Suprapubic skin (tissue), 4 donors: ENCODE measurements at regions not wholly inside any gene's neighbourhood (a gene's known extent, or its start where the extent isn't known, plus 50 kb on each side); places are given as distances from the start of the nearest gene placed in this dataset.

Experiments used
- DNase-seq, 2 donors: peaks; one replicate each; pipeline ENCODE4 v3.0.0-alpha.2; 2019; ENCODE audit warnings: low spot score in 2 of 2
- H3K27ac ChIP-seq: fragments of 200-600 bp; sonication (generic); one replicate; pipeline ENCODE4 v1.5.1; 2019
- H3K27me3 ChIP-seq: fragments of 200-600 bp; sonication (generic); one replicate; pipeline ENCODE4 v1.5.1; 2019
- H3K36me3 ChIP-seq: fragments of 200-600 bp; sonication (generic); one replicate; pipeline ENCODE4 v1.5.1; 2019
- H3K4me1 ChIP-seq: fragments of 200-600 bp; sonication (generic); one replicate; pipeline ENCODE4 v1.5.1; 2019
- H3K4me3 ChIP-seq: fragments of 200-600 bp; sonication (generic); one replicate; pipeline ENCODE4 v1.5.1; 2019; ENCODE audit warnings: mild to moderate bottlenecking
- H3K9me3 ChIP-seq: fragments of 200-600 bp; sonication (generic); one replicate; pipeline ENCODE4 v1.5.1; 2019
- EP300 ChIP-seq: sonication (generic); formaldehyde crosslinking; IDR thresholded peaks from one replicate; pipeline ENCODE4 v1.6.1; 2017; ENCODE audit warnings: antibody characterized with exemption
- POLR2A ChIP-seq, 2 donors: fragments of 450-650 bp; IDR thresholded peaks; one replicate each; pipeline ENCODE4 v1.6.1; 2017; ENCODE audit warnings: antibody characterized with exemption in 2 of 2, mild to moderate bottlenecking in 2 of 2, moderate library complexity in 2 of 2
- POLR2AphosphoS5 ChIP-seq, 3 donors: sonication (generic); formaldehyde crosslinking; IDR thresholded peaks; one replicate each; pipeline ENCODE4 v1.6.1; 2017; ENCODE audit warnings: antibody characterized with exemption in 3 of 3
- WGBS: methylation state at CpG from one replicate; pipeline ENCODE4 v1.1.5; 2018; 5-methylcytosine and 5-hydroxymethylcytosine counted together
- TF ChIP-seq, protein P1 (sequence below), 2 donors: fragments of 200-600 bp in 1 of 2; fragments of 450-650 bp in 1 of 2; sonication (generic) in 1 of 2; IDR thresholded peaks; one replicate each; pipeline ENCODE4 v1.5.1; 2016 to 2019; ENCODE audit warnings: antibody characterized with exemption in 2 of 2, mild to moderate bottlenecking in 1 of 2, moderate library complexity in 1 of 2

- H3K27ac ChIP-seq: no peak overlapping the region
- H3K4me1 ChIP-seq: no peaks in the 10 kb centered on the region
- H3K9me3 ChIP-seq: no peaks in the 10 kb centered on the region
- TF ChIP-seq, protein P1, sequence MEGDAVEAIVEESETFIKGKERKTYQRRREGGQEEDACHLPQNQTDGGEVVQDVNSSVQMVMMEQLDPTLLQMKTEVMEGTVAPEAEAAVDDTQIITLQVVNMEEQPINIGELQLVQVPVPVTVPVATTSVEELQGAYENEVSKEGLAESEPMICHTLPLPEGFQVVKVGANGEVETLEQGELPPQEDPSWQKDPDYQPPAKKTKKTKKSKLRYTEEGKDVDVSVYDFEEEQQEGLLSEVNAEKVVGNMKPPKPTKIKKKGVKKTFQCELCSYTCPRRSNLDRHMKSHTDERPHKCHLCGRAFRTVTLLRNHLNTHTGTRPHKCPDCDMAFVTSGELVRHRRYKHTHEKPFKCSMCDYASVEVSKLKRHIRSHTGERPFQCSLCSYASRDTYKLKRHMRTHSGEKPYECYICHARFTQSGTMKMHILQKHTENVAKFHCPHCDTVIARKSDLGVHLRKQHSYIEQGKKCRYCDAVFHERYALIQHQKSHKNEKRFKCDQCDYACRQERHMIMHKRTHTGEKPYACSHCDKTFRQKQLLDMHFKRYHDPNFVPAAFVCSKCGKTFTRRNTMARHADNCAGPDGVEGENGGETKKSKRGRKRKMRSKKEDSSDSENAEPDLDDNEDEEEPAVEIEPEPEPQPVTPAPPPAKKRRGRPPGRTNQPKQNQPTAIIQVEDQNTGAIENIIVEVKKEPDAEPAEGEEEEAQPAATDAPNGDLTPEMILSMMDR (IDR thresholded peaks at IDR 0.05): no peak
- no peak for TF ChIP-seq EP300
- TF ChIP-seq POLR2AphosphoS5 (IDR thresholded peaks at IDR 0.05): no peak
- no peak for TF ChIP-seq POLR2A (IDR thresholded peaks at IDR 0.05)
- no peaks in the 10 kb centered on the region for H3K36me3 ChIP-seq
- DNase-seq: no peak
- 84% methylated on average over 6 of the region's 6 CpGs for WGBS
- no peaks in the 10 kb centered on the region for H3K27me3 ChIP-seq
- no peak overlapping the region for H3K4me3 ChIP-seq
Observed at GRCh38 chr10:121085367-121085766, 234.2 kb downstream of the WDR11 start.

DNA sequence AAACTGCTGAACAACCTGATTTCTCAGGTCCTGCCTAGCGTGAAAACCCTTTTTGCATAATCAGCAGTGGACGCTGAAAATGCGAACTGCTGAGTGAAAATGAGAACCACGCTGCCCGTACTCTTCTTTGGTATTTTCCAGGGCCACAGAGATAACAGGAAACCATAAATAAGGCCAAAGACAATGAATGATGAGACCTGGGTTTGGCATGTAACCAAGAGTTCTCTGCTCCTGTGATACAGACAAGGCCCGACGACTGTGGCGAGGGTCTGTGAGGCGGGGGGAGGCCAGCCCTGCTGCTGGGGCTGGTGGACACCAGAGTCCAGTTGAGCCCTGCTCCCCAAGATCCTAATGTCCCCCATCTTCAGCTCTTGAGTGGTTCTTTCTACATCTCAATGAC, 236.0 kb downstream of the WDR11 start:
- H3K36me3 ChIP-seq: no peaks in the 10 kb centered on the region
- H3K9me3 ChIP-seq: no peaks in the 10 kb centered on the region
- H3K4me1 ChIP-seq: peaks cover 4% of the 10 kb centered on the region
- no peak for TF ChIP-seq POLR2A (IDR thresholded peaks at IDR 0.05)
- TF ChIP-seq POLR2AphosphoS5 (IDR thresholded peaks at IDR 0.05): no peak
- TF ChIP-seq, protein P1 (IDR thresholded peaks at IDR 0.05): no peak
- TF ChIP-seq EP300: no peak
- no peak for DNase-seq
- 81% methylated on average over 9 of the region's 9 CpGs for WGBS
- no peak overlapping the region for H3K27ac ChIP-seq
- no peak overlapping the region for H3K4me3 ChIP-seq
- no peaks in the 10 kb centered on the region for H3K27me3 ChIP-seq

- Histone ChIP-seq H3K36me3 (no peaks in the 10 kb centered on the region), H3K9me3 (no peaks in the 10 kb centered on the region), H3K27ac (no peak overlapping the region), H3K4me1 (peaks cover 9% of the 10 kb centered on the region), H3K4me3 (no peak overlapping the region), H3K27me3 (no peaks in the 10 kb centered on the region)
- TF ChIP-seq, protein P1 (IDR thresholded peaks at IDR 0.05): no peak
- no peak for TF ChIP-seq EP300
- TF ChIP-seq POLR2A (IDR thresholded peaks at IDR 0.05): no peak
- TF ChIP-seq POLR2AphosphoS5 (IDR thresholded peaks at IDR 0.05): no peak
- 91% methylated on average over 4 of the region's 4 CpGs for WGBS
- no peak for DNase-seq
Observed at GRCh38 chr10:121087688-121088087, 236.5 kb downstream of the WDR11 start.

DNA sequence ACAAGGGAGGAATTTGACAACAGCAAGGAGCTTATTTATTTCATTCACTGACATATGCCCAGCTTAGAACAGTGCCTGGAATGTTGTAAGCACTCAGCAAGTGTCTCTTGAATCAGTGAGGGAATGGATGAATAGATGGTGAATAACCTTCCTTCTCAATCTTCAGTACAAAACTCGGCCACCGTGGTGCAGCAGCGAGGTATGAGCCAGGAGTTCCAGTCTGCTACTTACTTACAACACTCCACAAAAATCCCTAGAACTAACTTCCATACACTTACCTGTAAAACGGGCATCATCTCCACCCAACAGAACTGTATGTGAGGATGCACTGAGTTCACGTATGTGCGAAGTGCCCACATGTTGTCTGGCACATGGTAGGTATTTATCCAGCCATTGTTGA, 237.4 kb downstream of the WDR11 start:
- Histone ChIP-seq H3K27ac (no peak overlapping the region), H3K4me3 (no peak overlapping the region), H3K36me3 (no peaks in the 10 kb centered on the region), H3K4me1 (peaks cover 10% of the 10 kb centered on the region), H3K27me3 (no peaks in the 10 kb centered on the region), H3K9me3 (no peaks in the 10 kb centered on the region)
- DNase-seq: no peak
- 69% methylated on average over 6 of the region's 6 CpGs for WGBS
- TF ChIP-seq EP300 (no peak), POLR2A (IDR thresholded peaks at IDR 0.05) (no peak), POLR2AphosphoS5 (IDR thresholded peaks at IDR 0.05) (no peak)
- TF ChIP-seq, protein P1 (IDR thresholded peaks at IDR 0.05): no peak

DNA sequence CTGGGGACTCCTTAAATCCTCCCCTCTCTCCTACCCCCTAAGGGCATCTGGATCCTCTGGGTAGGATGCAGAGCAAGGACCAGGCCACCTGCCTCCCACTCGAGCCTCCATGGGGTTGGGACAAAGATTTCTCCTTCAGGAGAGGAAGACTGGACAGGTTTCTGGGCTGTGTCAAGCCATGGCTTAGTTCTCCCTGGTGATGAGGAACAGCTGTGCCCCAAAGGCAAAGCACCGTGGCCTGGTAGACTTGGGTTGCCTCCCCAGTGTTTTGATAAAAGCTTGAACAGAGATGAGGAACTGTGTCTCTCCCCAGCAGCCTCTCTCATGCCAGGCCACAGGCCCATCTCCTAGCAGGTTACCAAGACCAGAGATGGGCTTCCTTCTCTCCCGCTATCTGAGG, 238.3 kb downstream of the WDR11 start:
- Histone ChIP-seq H3K36me3 (no peaks in the 10 kb centered on the region), H3K4me3 (no peak overlapping the region), H3K4me1 (peaks cover 10% of the 10 kb centered on the region), H3K9me3 (no peaks in the 10 kb centered on the region), H3K27ac (no peak overlapping the region), H3K27me3 (no peaks in the 10 kb centered on the region)
- no peak for DNase-seq
- TF ChIP-seq POLR2A (IDR thresholded peaks at IDR 0.05) (no peak), POLR2AphosphoS5 (IDR thresholded peaks at IDR 0.05) (no peak), EP300 (no peak)
- TF ChIP-seq, protein P1 (IDR thresholded peaks at IDR 0.05): no peak
- WGBS: 100% methylated on average over 2 of the region's 3 CpGs
